Bronchial epithelial cell (primary cell): ENCODE measurements at regions not wholly inside any gene's neighbourhood (a gene's known extent, or its start where the extent isn't known, plus 50 kb on each side); places are given as distances from the start of the nearest gene placed in this dataset.

Source experiments
- DNase-seq: peaks from one replicate; pipeline ENCODE4 v3.0.0-alpha.2; 2010; ENCODE audit warnings: low read depth
- FAIRE-seq: peaks from 2 replicates; lab custom pipeline; 2011; peaks lifted over from hg19 to GRCh38; lab: Jason Lieb, UNC
- H3K27me3 ChIP-seq: 2 replicates; pipeline ENCODE4 v1.5.1; 2011; ENCODE audit warnings: low read length; ENCODE audit not compliant: control insufficient read depth, insufficient read depth
- H3K36me3 ChIP-seq: 2 replicates; pipeline ENCODE4 v1.5.1; 2011; ENCODE audit warnings: low read length; ENCODE audit not compliant: control insufficient read depth, insufficient read depth
- H3K4me3 ChIP-seq: 2 replicates; pipeline ENCODE4 v1.5.1; 2011; ENCODE audit warnings: mild to moderate bottlenecking, low read depth, low read length, control low read depth
- CTCF ChIP-seq: IDR thresholded peaks from 2 replicates; pipeline ENCODE4 v1.5.1; 2011; ENCODE audit warnings: mild to moderate bottlenecking, moderate library complexity, low read length, control low read depth, inconsistent platforms; ENCODE audit not compliant: insufficient read depth, severe bottlenecking

- no peaks in the 10 kb centered on the region for H3K36me3 ChIP-seq
- no peak overlapping the region for H3K4me3 ChIP-seq
- no peak for DNase-seq
- no peak for FAIRE-seq
- no peak for TF ChIP-seq CTCF
- H3K27me3 ChIP-seq, result no peaks in the 10 kb centered on the region
Observed at GRCh38 chr4:17376205-17376604, 135.7 kb downstream of the QDPR start.

- Histone ChIP-seq H3K4me3 (no peak overlapping the region), H3K36me3 (no peaks in the 10 kb centered on the region), H3K27me3 (no peaks in the 10 kb centered on the region)
- FAIRE-seq (no peak), DNase-seq (no peak)
- TF ChIP-seq CTCF, result no peak
Observed at GRCh38 chr4:17373666-17374065, 138.2 kb downstream of the QDPR start.

GRCh38 chr4:17370818-17371217 lies 141.1 kb downstream of the QDPR start:
- no peak for FAIRE-seq
- H3K4me3 ChIP-seq, result no peak overlapping the region
- DNase-seq, result no peak
- H3K36me3 ChIP-seq, result no peaks in the 10 kb centered on the region
- TF ChIP-seq CTCF, result no peak
- no peaks in the 10 kb centered on the region for H3K27me3 ChIP-seq

- FAIRE-seq, result no peak
- DNase-seq, result no peak
Observed at GRCh38 chr4:17368408-17368807, 143.5 kb downstream of the QDPR start.

GRCh38 chr4:17367201-17367600 lies 144.7 kb downstream of the QDPR start:
- DNase-seq (no peak), FAIRE-seq (no peak)
- Histone ChIP-seq H3K27me3 (no peaks in the 10 kb centered on the region), H3K4me3 (no peak overlapping the region), H3K36me3 (no peaks in the 10 kb centered on the region)
- TF ChIP-seq CTCF, result no peak

More at GRCh38 chr4:17368408-17368807, 143.5 kb downstream of the QDPR start:
- H3K36me3 ChIP-seq, result no peaks in the 10 kb centered on the region
- no peak for TF ChIP-seq CTCF
- no peak overlapping the region for H3K4me3 ChIP-seq
- no peaks in the 10 kb centered on the region for H3K27me3 ChIP-seq

GRCh38 chr4:17366496-17366895 lies 145.4 kb downstream of the QDPR start:
- DNase-seq (no peak), FAIRE-seq (no peak)
- no peak overlapping the region for H3K4me3 ChIP-seq
- H3K27me3 ChIP-seq, result no peaks in the 10 kb centered on the region
- no peak for TF ChIP-seq CTCF
- H3K36me3 ChIP-seq, result no peaks in the 10 kb centered on the region
